IMR-90 (cell line): ENCODE measurements at regions not wholly inside any gene's neighbourhood (a gene's known extent, or its start where the extent isn't known, plus 50 kb on each side); places are given as distances from the start of the nearest gene placed in this dataset.

Experiments used
- ATAC-seq: fragments of 200-7000 bp; cut with Tn5 transposase; 2 replicates; pipeline ENCODE4 v1.9.1; 2020; ENCODE audit warnings: low read depth, mild to moderate bottlenecking, moderate library complexity
- BruUV-seq: library from RNA; stranded (reverse); fragments of 400-500 nt; replicated peaks from 2 replicates; lab custom pipeline; 2021; lab: Mats Ljungman, UMichigan
- CTCF ChIA-PET: fragments of 300-600 bp; formaldehyde crosslinking; extraction: SDS; loops from one replicate; lab custom pipeline; 2021; ENCODE audit warnings: antibody characterized with exemption; lab: Yijun Ruan, JAX
- POLR2A ChIA-PET: fragments of 300-600 bp; sonication (Branson Sonifier 250); formaldehyde crosslinking; loops from one replicate; lab custom pipeline; 2022; ENCODE audit warnings: antibody characterized with exemption; ENCODE audit not compliant: unreplicated experiment; lab: Charles Lee
- DNase-seq: peaks from one replicate; pipeline ENCODE4 v3.0.0; 2013
- H2AFZ ChIP-seq: replicated peaks from 2 replicates; pipeline ENCODE3; 2013; ENCODE audit warnings: low read length, mild to moderate bottlenecking; ENCODE audit not compliant: poor library complexity
- H2AK5ac ChIP-seq: 2 replicates; pipeline ENCODE4 v1.6.1; 2013; ENCODE audit warnings: low read depth, low read length, inconsistent platforms
- H2AK9ac ChIP-seq: replicated peaks from 2 replicates; pipeline ENCODE3; 2013; ENCODE audit warnings: mild to moderate bottlenecking, low read depth, low read length, moderate library complexity; ENCODE audit not compliant: poor library complexity
- H2BK120ac ChIP-seq: 2 replicates; pipeline ENCODE4 v1.6.1; 2013; ENCODE audit warnings: low read depth, low read length, inconsistent platforms
- H2BK15ac ChIP-seq: 3 replicates; pipeline ENCODE4 v1.6.1; 2013; ENCODE audit warnings: low read depth, low read length, inconsistent platforms
- H2BK20ac ChIP-seq: 2 replicates; pipeline ENCODE4 v1.6.1; 2013; ENCODE audit warnings: low read depth, mild to moderate bottlenecking, inconsistent platforms, low read length, moderate library complexity
- H2BK5ac ChIP-seq: 2 replicates; pipeline ENCODE4 v1.6.1; 2013; ENCODE audit warnings: mild to moderate bottlenecking, low read depth, low read length, inconsistent platforms; ENCODE audit not compliant: poor library complexity, severe bottlenecking
- H3K14ac ChIP-seq: replicated peaks from 2 replicates; pipeline ENCODE4 v1.6.1; 2013; ENCODE audit warnings: low read depth, low read length, inconsistent platforms
- H3K18ac ChIP-seq: 2 replicates; pipeline ENCODE4 v1.6.1; 2013; ENCODE audit warnings: low read depth, low read length, control low read depth
- H3K23ac ChIP-seq: 2 replicates; pipeline ENCODE4 v1.6.1; 2013; ENCODE audit warnings: low read depth, low read length, inconsistent platforms
- H3K27ac ChIP-seq: 2 replicates; pipeline ENCODE4 v1.5.1; 2013; ENCODE audit warnings: mild to moderate bottlenecking, control low read depth, low read length; ENCODE audit not compliant: insufficient read depth
- H3K27me3 ChIP-seq: 2 replicates; pipeline ENCODE4 v1.6.1; 2013; ENCODE audit warnings: low read length; ENCODE audit not compliant: control insufficient read depth, insufficient read depth
- H3K36me3 ChIP-seq: 2 replicates; pipeline ENCODE4 v1.6.1; 2013; ENCODE audit warnings: low read length, mixed read lengths; ENCODE audit not compliant: control insufficient read depth, insufficient read depth
- H3K4ac ChIP-seq: 2 replicates; pipeline ENCODE4 v1.6.1; 2013; ENCODE audit warnings: low read depth, low read length, inconsistent platforms
- H3K4me1 ChIP-seq: 2 replicates; pipeline ENCODE4 v1.6.1; 2013; ENCODE audit warnings: low read length, mixed read lengths; ENCODE audit not compliant: control insufficient read depth, insufficient read depth
- H3K4me2 ChIP-seq: 2 replicates; pipeline ENCODE4 v1.6.1; 2013; ENCODE audit warnings: low read depth, mild to moderate bottlenecking, control low read depth, low read length, moderate library complexity
- H3K4me3 ChIP-seq: 2 replicates; pipeline ENCODE4 v1.5.1; 2013; ENCODE audit warnings: low read depth, mild to moderate bottlenecking, control low read depth, low read length, moderate library complexity; ENCODE audit not compliant: insufficient read depth
- H3K56ac ChIP-seq: 2 replicates; pipeline ENCODE4 v1.6.1; 2013; ENCODE audit warnings: low read length, inconsistent platforms; ENCODE audit not compliant: insufficient read depth; ENCODE audit errors: extremely low read depth
- H3K79me1 ChIP-seq, 2 experiments: 2 replicates each; pipeline ENCODE4 v1.6.1; 2013; ENCODE audit warnings: low read length in 2 of 2, inconsistent platforms in 1 of 2, low read depth in 1 of 2
- H3K9ac ChIP-seq: 2 replicates; pipeline ENCODE4 v1.6.1; 2013; ENCODE audit warnings: low read depth, low read length, control low read depth
- H3K9me1 ChIP-seq: 2 replicates; pipeline ENCODE4 v1.6.1; 2013; ENCODE audit warnings: low read length, inconsistent platforms; ENCODE audit not compliant: insufficient read depth
- H3K9me3 ChIP-seq: 2 replicates; pipeline ENCODE4 v1.6.1; 2013; ENCODE audit warnings: low read length; ENCODE audit not compliant: control insufficient read depth, insufficient read depth
- H4K20me1 ChIP-seq: 2 replicates; pipeline ENCODE4 v1.6.1; 2013; ENCODE audit warnings: low read length, inconsistent platforms; ENCODE audit not compliant: insufficient read depth
- H4K5ac ChIP-seq: 2 replicates; pipeline ENCODE4 v1.6.1; 2013; ENCODE audit warnings: mild to moderate bottlenecking, low read depth, low read length, control low read depth
- H4K8ac ChIP-seq, 2 experiments: 2 replicates each; pipeline ENCODE4 v1.6.1; 2013; ENCODE audit warnings: low read depth in 2 of 2, low read length in 2 of 2, control low read depth in 1 of 2, inconsistent platforms in 1 of 2
- H4K91ac ChIP-seq: 2 replicates; pipeline ENCODE4 v1.6.1; 2013; ENCODE audit warnings: low read depth, low read length, inconsistent platforms; ENCODE audit not compliant: insufficient read depth
- CHD1 ChIP-seq: IDR thresholded peaks from 2 replicates; pipeline ENCODE4 v1.6.1; 2012; ENCODE audit warnings: low read depth, low read length, improper control_type of control experiment
- WGBS, 2 experiments: methylation state at CpG; one replicate each; pipeline versions ENCODE4 v1.1.5 to v1.1.7; 2013; ENCODE audit warnings: missing lambda C conversion rate in 2 of 2; ENCODE audit not compliant: insufficient read length in 1 of 2; ENCODE audit errors: extremely low coverage in 2 of 2; 5-methylcytosine and 5-hydroxymethylcytosine counted together
- dilution Hi-C: fragments of 300-500 bp; cut with HindIII; formaldehyde crosslinking; loops from one replicate; pipeline ENCODE4 v1.14.3; 2018; ENCODE audit warnings: low sequenced_read_pairs; ENCODE audit not compliant: unreplicated experiment
- in situ Hi-C: fragments of 300-500 bp; cut with MboI; formaldehyde crosslinking; loops from 3 replicates; pipeline ENCODE4 v1.14.3; 2019; ENCODE audit warnings: low sequenced_read_pairs, inconsistent platforms, mixed read lengths
- intact Hi-C: fragments of 100-400 bp; cut with micrococcal nuclease; formaldehyde crosslinking; loops from 2 replicates; pipeline ENCODE4 v1.10.0; 2022

DNA sequence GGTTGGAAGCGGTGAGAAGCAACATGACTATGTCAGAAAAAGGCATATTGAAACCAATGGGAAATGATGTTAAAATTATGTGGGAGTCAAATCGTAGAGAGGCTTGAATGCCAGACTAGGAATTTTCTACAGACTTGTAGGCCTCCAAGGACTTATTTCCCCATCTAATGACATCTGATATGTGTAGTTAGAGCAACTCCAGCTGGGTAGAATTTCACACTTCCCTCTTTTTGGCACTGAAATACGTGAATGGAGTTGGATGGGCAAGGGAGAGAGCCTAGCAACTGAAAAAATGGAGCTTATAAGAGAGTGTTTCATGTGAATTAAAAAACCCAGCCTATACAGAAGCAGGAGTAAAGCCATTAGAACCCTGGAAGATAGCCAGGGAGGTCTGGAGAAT is 304.2 kb downstream of the INSC start:
- Histone ChIP-seq H3K36me3 (no peaks in the 10 kb centered on the region), H2AFZ (no peak overlapping the region), H2AK9ac (no peak overlapping the region), H3K27ac (no peak overlapping the region), H2BK5ac (no peak overlapping the region), H3K9ac (no peak overlapping the region), H3K18ac (no peak overlapping the region), H3K4ac (no peak overlapping the region), H3K9me3 (no peaks in the 10 kb centered on the region), H2BK20ac (no peak overlapping the region), H4K8ac (no peak overlapping the region), H3K14ac (no peak overlapping the region), H3K4me1 (no peaks in the 10 kb centered on the region), H3K27me3 (no peaks in the 10 kb centered on the region), H4K5ac (no peak overlapping the region), H3K4me3 (no peak overlapping the region), H4K20me1 (no peaks in the 10 kb centered on the region), H3K79me1 (no peaks in the 10 kb centered on the region), H2BK120ac (no peak overlapping the region), H3K9me1 (no peaks in the 10 kb centered on the region), H3K23ac (no peak overlapping the region), H4K91ac (no peak overlapping the region), H2BK15ac (no peak overlapping the region), H2AK5ac (no peak overlapping the region), H3K4me2 (no peak overlapping the region), H3K56ac (no peak overlapping the region)
- dilution Hi-C loops (no loop called here), in situ Hi-C loops (no loop called here), intact Hi-C loops (no loop called here)
- no CpG with 5 or more reads among the region's 3 CpGs for WGBS, 2 experiments
- DNase-seq (no peak), ATAC-seq (no peak)
- ChIA-PET CTCF (no interaction called here), POLR2A (no interaction called here)
- TF ChIP-seq CHD1 = no peak
- no TSS peak for BruUV-seq
